OCI-LY7 (cell line): ENCODE measurements at regions not wholly inside any gene's neighbourhood (a gene's known extent, or its start where the extent isn't known, plus 50 kb on each side); places are given as distances from the start of the nearest gene placed in this dataset.
"Not testable (repeated sequence)": the region's sequence is repeated elsewhere in the genome, so short reads cannot be mapped to it uniquely, and the experiment has no call there.

ENCODE experiments used
- BruUV-seq: library from RNA; stranded (reverse); fragments of 400-500 nt; replicated peaks from 2 replicates; lab custom pipeline; 2021; lab: Mats Ljungman, UMichigan
- CTCF ChIA-PET: fragments of 300-600 bp; sonication (Branson Sonifier 250); formaldehyde crosslinking; loops from one replicate; lab custom pipeline; 2022; ENCODE audit warnings: antibody characterized with exemption; ENCODE audit not compliant: unreplicated experiment; lab: Charles Lee
- POLR2A ChIA-PET: fragments of 300-600 bp; sonication (Branson Sonifier 250); formaldehyde crosslinking; loops from one replicate; lab custom pipeline; 2022; ENCODE audit warnings: antibody characterized with exemption; lab: Charles Lee
- DNase-seq: peaks from one replicate; pipeline ENCODE4 v3.0.0-alpha.2; 2015; ENCODE audit warnings: low spot score
- H2AFZ ChIP-seq: fragments of 200-600 bp; sonication (generic), shearing (Covaris generic); 2 replicates; pipeline ENCODE4 v1.6.1; 2014; ENCODE audit warnings: mild to moderate bottlenecking, antibody characterized with exemption, low read length, moderate library complexity
- H3K27ac ChIP-seq: fragments of 200-600 bp; sonication (generic); 2 replicates; pipeline ENCODE4 v1.5.1; 2014; ENCODE audit warnings: mixed run types, low read depth, mild to moderate bottlenecking, moderate library complexity, low read length, inconsistent platforms; ENCODE audit not compliant: poor library complexity, severe bottlenecking
- H3K36me3 ChIP-seq: fragments of 200-600 bp; sonication (generic); 2 replicates; pipeline ENCODE4 v1.6.1; 2014; ENCODE audit warnings: mild to moderate bottlenecking, antibody characterized with exemption, low read length, moderate library complexity, mixed read lengths; ENCODE audit not compliant: insufficient read depth
- H3K4me1 ChIP-seq: fragments of 200-600 bp; sonication (generic); 2 replicates; pipeline ENCODE4 v1.5.1; 2014; ENCODE audit warnings: mild to moderate bottlenecking, low read length; ENCODE audit not compliant: insufficient read depth, poor library complexity, severe bottlenecking
- H3K4me2 ChIP-seq: fragments of 200-600 bp; sonication (generic); 2 replicates; pipeline ENCODE4 v1.6.1; 2014; ENCODE audit warnings: mild to moderate bottlenecking, low read length
- H3K4me3 ChIP-seq: fragments of 200-600 bp; sonication (generic); 2 replicates; pipeline ENCODE4 v1.5.1; 2014; ENCODE audit warnings: mild to moderate bottlenecking, low read depth, low read length; ENCODE audit not compliant: poor library complexity, severe bottlenecking
- H3K79me2 ChIP-seq: fragments of 200-600 bp; sonication (generic); 2 replicates; pipeline ENCODE4 v1.6.1; 2016; ENCODE audit warnings: low read depth, mild to moderate bottlenecking, low read length, moderate library complexity, mixed read lengths; ENCODE audit not compliant: insufficient read depth
- H3K9me2 ChIP-seq: fragments of 200-600 bp; sonication (generic); 2 replicates; pipeline ENCODE4 v1.6.1; 2016; ENCODE audit warnings: mild to moderate bottlenecking, low read length, mixed read lengths; ENCODE audit not compliant: insufficient read depth
- H3K9me3 ChIP-seq: fragments of 200-600 bp; sonication (generic); 2 replicates; pipeline ENCODE4 v1.6.1; 2014; ENCODE audit warnings: mild to moderate bottlenecking, mixed run types, low read length, mixed read lengths
- H4K20me1 ChIP-seq: fragments of 200-600 bp; sonication (generic); 2 replicates; pipeline ENCODE4 v1.6.1; 2014; ENCODE audit warnings: mild to moderate bottlenecking, antibody characterized with exemption, low read length, moderate library complexity, mixed read lengths; ENCODE audit not compliant: insufficient read depth
- EZH2phosphoT487 ChIP-seq: fragments of 200-600 bp; sonication (generic); IDR thresholded peaks from 2 replicates; pipeline ENCODE4 v1.6.1; 2018; ENCODE audit warnings: low read depth, borderline replicate concordance, mild to moderate bottlenecking, mixed run types, antibody characterized with exemption, low read length, moderate library complexity, mixed read lengths
- intact Hi-C: fragments of 100-400 bp; cut with micrococcal nuclease; formaldehyde crosslinking; loops from one replicate; pipeline ENCODE4 v1.10.0; 2022; ENCODE audit not compliant: unreplicated experiment
- TF ChIP-seq, protein P1 (sequence below): fragments of 200-600 bp; sonication (generic); conservative IDR thresholded peaks from 2 replicates; pipeline ENCODE4 v1.5.1; 2014; ENCODE audit warnings: mild to moderate bottlenecking, antibody characterized with exemption, low read length, moderate library complexity, mixed read lengths

DNA sequence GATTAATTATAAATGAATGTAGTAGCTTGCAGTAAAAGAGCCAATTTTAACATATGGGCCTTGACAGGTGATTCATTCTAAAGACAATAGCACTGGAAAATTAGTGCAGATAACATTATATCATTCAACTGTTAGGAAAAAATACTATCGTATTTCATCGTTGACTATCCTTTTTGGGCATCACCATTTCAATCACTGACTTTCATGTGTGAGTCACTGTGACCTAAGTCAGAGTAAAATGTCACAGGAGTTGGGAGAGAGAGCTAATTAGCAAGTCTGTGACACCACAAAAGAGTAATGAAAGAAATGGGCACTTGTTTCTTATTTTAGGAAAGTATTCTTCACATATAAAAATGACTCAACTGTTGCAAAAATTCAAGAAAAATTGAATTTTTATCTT is 253.8 kb upstream of the CNTN5 start:
- no peaks in the 10 kb centered on the region for H3K9me3 ChIP-seq
- CTCF ChIA-PET: no interaction called here
- no peak overlapping the region for H3K27ac ChIP-seq
- POLR2A ChIA-PET: no interaction called here
- intact Hi-C loops: no loop called here
- no TSS peak for BruUV-seq
- H2AFZ ChIP-seq: no peak overlapping the region
- no peaks in the 10 kb centered on the region for H3K9me2 ChIP-seq
- no peaks in the 10 kb centered on the region for H3K4me1 ChIP-seq
- H4K20me1 ChIP-seq: no peaks in the 10 kb centered on the region
- no peak for TF ChIP-seq EZH2phosphoT487
- TF ChIP-seq, protein P1, sequence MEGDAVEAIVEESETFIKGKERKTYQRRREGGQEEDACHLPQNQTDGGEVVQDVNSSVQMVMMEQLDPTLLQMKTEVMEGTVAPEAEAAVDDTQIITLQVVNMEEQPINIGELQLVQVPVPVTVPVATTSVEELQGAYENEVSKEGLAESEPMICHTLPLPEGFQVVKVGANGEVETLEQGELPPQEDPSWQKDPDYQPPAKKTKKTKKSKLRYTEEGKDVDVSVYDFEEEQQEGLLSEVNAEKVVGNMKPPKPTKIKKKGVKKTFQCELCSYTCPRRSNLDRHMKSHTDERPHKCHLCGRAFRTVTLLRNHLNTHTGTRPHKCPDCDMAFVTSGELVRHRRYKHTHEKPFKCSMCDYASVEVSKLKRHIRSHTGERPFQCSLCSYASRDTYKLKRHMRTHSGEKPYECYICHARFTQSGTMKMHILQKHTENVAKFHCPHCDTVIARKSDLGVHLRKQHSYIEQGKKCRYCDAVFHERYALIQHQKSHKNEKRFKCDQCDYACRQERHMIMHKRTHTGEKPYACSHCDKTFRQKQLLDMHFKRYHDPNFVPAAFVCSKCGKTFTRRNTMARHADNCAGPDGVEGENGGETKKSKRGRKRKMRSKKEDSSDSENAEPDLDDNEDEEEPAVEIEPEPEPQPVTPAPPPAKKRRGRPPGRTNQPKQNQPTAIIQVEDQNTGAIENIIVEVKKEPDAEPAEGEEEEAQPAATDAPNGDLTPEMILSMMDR: no peak
- H3K79me2 ChIP-seq: no peaks in the 10 kb centered on the region
- no peak overlapping the region for H3K4me3 ChIP-seq
- no peaks in the 10 kb centered on the region for H3K36me3 ChIP-seq
- no peak for DNase-seq
- H3K4me2 ChIP-seq: no peak overlapping the region

DNA sequence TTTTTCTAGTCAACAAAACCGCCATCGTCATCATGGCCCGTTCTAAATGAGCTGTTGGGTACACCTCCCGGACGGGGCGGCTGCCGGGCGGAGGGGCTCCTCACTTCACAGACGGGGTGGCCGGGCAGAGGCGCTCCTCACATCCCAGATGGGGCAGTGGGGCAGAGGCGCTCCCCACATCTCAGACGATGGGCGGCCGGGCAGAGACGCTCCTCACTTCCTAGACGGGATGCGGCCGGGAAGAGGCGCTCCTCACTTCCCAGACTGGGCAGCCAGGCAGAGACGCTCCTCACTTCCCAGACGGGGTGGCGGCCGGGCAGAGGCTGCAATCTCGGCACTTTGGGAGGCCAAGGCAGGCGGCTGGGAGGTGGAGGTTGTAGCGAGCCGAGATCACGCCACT is 250.7 kb upstream of the CNTN5 start:
- CTCF ChIA-PET, H3K4me1 ChIP-seq, H3K79me2 ChIP-seq, H3K9me2 ChIP-seq, H3K4me3 ChIP-seq, BruUV-seq, DNase-seq, H2AFZ ChIP-seq, H3K27ac ChIP-seq, H4K20me1 ChIP-seq, H3K9me3 ChIP-seq, intact Hi-C loops, POLR2A ChIA-PET, H3K36me3 ChIP-seq, H3K4me2 ChIP-seq: not testable (repeated sequence)

DNA sequence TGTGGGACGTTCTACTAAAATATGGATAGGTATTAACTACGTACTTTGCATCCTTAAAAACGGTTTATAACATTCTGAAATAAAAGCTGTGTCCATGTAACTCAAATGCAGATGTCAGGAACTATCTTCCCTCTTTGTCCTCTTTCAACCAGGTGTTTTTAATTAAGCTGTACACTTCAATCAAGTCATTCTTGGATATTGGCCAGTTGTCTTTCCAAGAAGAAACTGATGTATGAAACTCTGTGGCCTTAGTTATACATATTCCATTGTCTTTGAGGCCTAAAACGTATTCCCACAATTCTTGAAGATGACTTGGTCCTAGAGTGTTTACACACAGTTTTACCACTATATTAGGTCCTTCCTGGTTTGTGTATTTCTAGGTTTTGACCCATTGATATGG is 249.0 kb upstream of the CNTN5 start:
- Histone ChIP-seq H2AFZ (no peak overlapping the region), H3K9me3 (no peaks in the 10 kb centered on the region), H3K4me1 (no peaks in the 10 kb centered on the region), H3K4me3 (no peak overlapping the region), H3K27ac (no peak overlapping the region), H3K4me2 (no peak overlapping the region), H3K36me3 (no peaks in the 10 kb centered on the region), H3K9me2 (no peaks in the 10 kb centered on the region), H3K79me2 (no peaks in the 10 kb centered on the region), H4K20me1 (no peaks in the 10 kb centered on the region)
- intact Hi-C loops: no loop called here
- no TSS peak for BruUV-seq
- no peak for TF ChIP-seq EZH2phosphoT487
- TF ChIP-seq, protein P1: no peak
- ChIA-PET POLR2A (no interaction called here), CTCF (no interaction called here)
- DNase-seq: no peak
